Mesenchymal stem cell (in vitro differentiated cells and primary cell): ENCODE measurements at regions not wholly inside any gene's neighbourhood (a gene's known extent, or its start where the extent isn't known, plus 50 kb on each side); places are given as distances from the start of the nearest gene placed in this dataset.

Source experiments
- DNase-seq: peaks from one replicate; pipeline ENCODE4 v3.0.0-alpha.2; 2013
- H2AFZ ChIP-seq: one replicate; pipeline ENCODE4 v1.6.1; 2013; ENCODE audit warnings: low read depth, mild to moderate bottlenecking, control low read depth, inconsistent platforms, low read length, moderate library complexity
- H2AK5ac ChIP-seq: 2 replicates; pipeline ENCODE4 v1.6.1; 2013; ENCODE audit warnings: low read length, moderate library complexity, mild to moderate bottlenecking, inconsistent platforms; ENCODE audit not compliant: severe bottlenecking
- H2BK120ac ChIP-seq: one replicate; pipeline ENCODE4 v1.6.1; 2013; ENCODE audit warnings: low read depth, mild to moderate bottlenecking, inconsistent platforms, low read length, moderate library complexity
- H2BK12ac ChIP-seq, 2 experiments: one replicate each; pipeline ENCODE4 v1.6.1; 2013; ENCODE audit warnings: inconsistent platforms in 2 of 2, low read length in 2 of 2, mild to moderate bottlenecking in 2 of 2, moderate library complexity in 2 of 2, control low read depth in 1 of 2
- H2BK15ac ChIP-seq: one replicate; pipeline ENCODE4 v1.6.1; 2013; ENCODE audit warnings: mild to moderate bottlenecking, low read depth, inconsistent platforms; ENCODE audit not compliant: poor library complexity, severe bottlenecking
- H2BK5ac ChIP-seq: 2 replicates; pipeline ENCODE4 v1.6.1; 2013; ENCODE audit warnings: low read depth, mild to moderate bottlenecking, low read length, control low read depth, inconsistent platforms; ENCODE audit not compliant: poor library complexity, severe bottlenecking
- H3K14ac ChIP-seq, 2 experiments: one replicate each; pipeline ENCODE4 v1.6.1; 2013; ENCODE audit warnings: inconsistent platforms in 2 of 2, low read length in 2 of 2, control low read depth in 1 of 2, mild to moderate bottlenecking in 1 of 2, moderate library complexity in 1 of 2
- H3K18ac ChIP-seq, 2 experiments: one replicate each; pipeline ENCODE4 v1.6.1; 2013; ENCODE audit warnings: inconsistent platforms in 2 of 2, low read length in 2 of 2, control low read depth in 1 of 2, low read depth in 1 of 2, mild to moderate bottlenecking in 1 of 2
- H3K23ac ChIP-seq, 2 experiments: one replicate each; pipeline ENCODE4 v1.6.1; 2013; ENCODE audit warnings: inconsistent platforms in 2 of 2, low read length in 2 of 2, mild to moderate bottlenecking in 2 of 2, moderate library complexity in 2 of 2, control low read depth in 1 of 2
- H3K27ac ChIP-seq: 2 replicates; pipeline ENCODE4 v1.5.1; 2013; ENCODE audit warnings: mild to moderate bottlenecking, moderate library complexity, low read length, control low read depth, inconsistent platforms; ENCODE audit not compliant: poor library complexity, severe bottlenecking
- H3K27me3 ChIP-seq, 2 experiments: 2 replicates each; pipeline versions ENCODE4 v1.6.1 to v1.7.0; 2013; ENCODE audit warnings: low read length in 2 of 2, mild to moderate bottlenecking in 2 of 2, moderate library complexity in 2 of 2, control low read depth in 1 of 2, inconsistent platforms in 1 of 2; ENCODE audit not compliant: control insufficient read depth in 1 of 2, insufficient read depth in 1 of 2
- H3K36me3 ChIP-seq, 2 experiments: 2 replicates each; pipeline versions ENCODE4 v1.6.1 to v1.7.0; 2013; ENCODE audit warnings: low read length in 2 of 2, control low read depth in 1 of 2, inconsistent platforms in 1 of 2, low read depth in 1 of 2, mild to moderate bottlenecking in 1 of 2; ENCODE audit not compliant: insufficient read depth in 2 of 2, control insufficient read depth in 1 of 2
- H3K4ac ChIP-seq, 2 experiments: one replicate each; pipeline ENCODE4 v1.6.1; 2013; ENCODE audit warnings: inconsistent platforms in 2 of 2, low read length in 2 of 2, mild to moderate bottlenecking in 2 of 2, moderate library complexity in 2 of 2, control low read depth in 1 of 2, low read depth in 1 of 2
- H3K4me1 ChIP-seq: 2 replicates; pipeline ENCODE4 v1.6.1; 2013; ENCODE audit warnings: low read depth, low read length, control low read depth; ENCODE audit not compliant: control insufficient read depth, insufficient read depth
- H3K4me2 ChIP-seq: 2 replicates; pipeline ENCODE4 v1.6.1; 2013; ENCODE audit warnings: low read length, mild to moderate bottlenecking, inconsistent platforms; ENCODE audit not compliant: poor library complexity, severe bottlenecking
- H3K4me3 ChIP-seq, 2 experiments: 2 replicates each; pipeline versions ENCODE4 v1.5.1 to v1.7.0; 2013; ENCODE audit warnings: low read length in 2 of 2, mild to moderate bottlenecking in 2 of 2, control low read depth in 1 of 2, low read depth in 1 of 2; ENCODE audit not compliant: insufficient read depth in 1 of 2
- H3K79me1 ChIP-seq: replicated peaks from 2 replicates; pipeline ENCODE4 v1.6.1; 2013; ENCODE audit warnings: mild to moderate bottlenecking, control low read depth, low read length, inconsistent platforms; ENCODE audit not compliant: poor library complexity, severe bottlenecking
- H3K9ac ChIP-seq: 2 replicates; pipeline ENCODE4 v1.7.0; 2013; ENCODE audit warnings: mild to moderate bottlenecking, low read length, moderate library complexity
- H3K9me3 ChIP-seq: 2 replicates; pipeline ENCODE4 v1.7.0; 2013; ENCODE audit warnings: mild to moderate bottlenecking, low read length; ENCODE audit not compliant: control insufficient read depth
- H4K8ac ChIP-seq: one replicate; pipeline ENCODE4 v1.6.1; 2013; ENCODE audit warnings: inconsistent platforms, mild to moderate bottlenecking, low read length, moderate library complexity
- H4K91ac ChIP-seq: one replicate; pipeline ENCODE4 v1.6.1; 2013; ENCODE audit warnings: mild to moderate bottlenecking, low read length, inconsistent platforms
- WGBS: methylation state at CpG from one replicate; pipeline ENCODE4 v1.1.7; 2013; ENCODE audit warnings: mixed read lengths; 5-methylcytosine and 5-hydroxymethylcytosine counted together

DNA sequence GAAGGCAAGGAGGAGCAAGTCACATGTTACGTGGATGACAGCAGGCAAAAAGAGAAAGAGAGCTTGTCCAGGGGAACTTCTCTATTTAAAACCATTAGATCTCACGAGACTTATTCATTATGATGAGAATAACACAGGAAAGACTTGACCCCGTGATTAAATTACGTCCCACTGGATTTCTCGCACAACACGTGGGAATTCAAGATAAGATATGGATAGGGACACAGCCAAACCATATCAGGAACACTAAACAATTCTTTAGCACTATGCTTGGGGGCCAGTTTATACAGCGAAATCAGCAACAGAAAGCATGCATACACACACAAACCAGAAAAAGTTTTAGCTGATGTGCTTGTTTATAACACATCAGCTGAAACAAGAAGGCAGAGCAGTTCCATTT lies 704.2 kb downstream of the OTOL1 start:
- Histone ChIP-seq H3K36me3 (no peaks in the 10 kb centered on the region), H2AFZ (no peak overlapping the region), H2BK120ac (no peak overlapping the region), H4K8ac (no peak overlapping the region), H3K23ac (no peak overlapping the region), H3K14ac (no peak overlapping the region), H3K9me3 (no peaks in the 10 kb centered on the region), H3K4ac (no peak overlapping the region), H3K27me3 (no peaks in the 10 kb centered on the region), H3K4me3 (no peak overlapping the region), H3K18ac (no peak overlapping the region), H2BK5ac (no peak overlapping the region), H3K4me2 (no peak overlapping the region), H3K27ac (no peak overlapping the region), H4K91ac (no peak overlapping the region), H3K4me1 (no peaks in the 10 kb centered on the region), H2AK5ac (no peak overlapping the region), H3K79me1 (no peaks in the 10 kb centered on the region), H3K9ac (no peak overlapping the region), H2BK15ac (no peak overlapping the region), H2BK12ac (no peak overlapping the region)
- 84% methylated on average over 7 of the region's 7 CpGs for WGBS
- DNase-seq = no peak

- no peak overlapping the region for H2BK12ac ChIP-seq
- H3K79me1 ChIP-seq = no peaks in the 10 kb centered on the region
- DNase-seq = no peak
- no peak overlapping the region for H3K23ac ChIP-seq
- no peak overlapping the region for H2AK5ac ChIP-seq
- no peak overlapping the region for H3K4ac ChIP-seq
- H2AFZ ChIP-seq = no peak overlapping the region
- no peaks in the 10 kb centered on the region for H3K36me3 ChIP-seq
- H3K14ac ChIP-seq = no peak overlapping the region
- H3K27ac ChIP-seq = no peak overlapping the region
- H3K4me3 ChIP-seq = no peak overlapping the region
- no CpG with 5 or more reads among the region's 1 CpG for WGBS
- H3K9me3 ChIP-seq = no peaks in the 10 kb centered on the region
- no peak overlapping the region for H3K9ac ChIP-seq
- H2BK120ac ChIP-seq = no peak overlapping the region
- no peak overlapping the region for H3K4me2 ChIP-seq
- no peak overlapping the region for H4K8ac ChIP-seq
- H3K27me3 ChIP-seq = no peaks in the 10 kb centered on the region
- H3K18ac ChIP-seq = no peak overlapping the region
- H2BK5ac ChIP-seq = no peak overlapping the region
- H3K4me1 ChIP-seq = no peaks in the 10 kb centered on the region
- H4K91ac ChIP-seq = no peak overlapping the region
- H2BK15ac ChIP-seq = no peak overlapping the region
These were observed 710.0 kb downstream of the OTOL1 start for GRCh38 chr3:162206648-162207047.

- H3K36me3 ChIP-seq = no peaks in the 10 kb centered on the region
- no peaks in the 10 kb centered on the region for H3K9me3 ChIP-seq
- DNase-seq = no peak
- no peaks in the 10 kb centered on the region for H3K4me1 ChIP-seq
- H4K8ac ChIP-seq = no peak overlapping the region
- no peak overlapping the region for H2BK12ac ChIP-seq
- no peak overlapping the region for H2BK120ac ChIP-seq
- H2BK15ac ChIP-seq = no peak overlapping the region
- H3K79me1 ChIP-seq = no peaks in the 10 kb centered on the region
- no peak overlapping the region for H3K23ac ChIP-seq
- H3K4me2 ChIP-seq = no peak overlapping the region
- no peak overlapping the region for H3K27ac ChIP-seq
- no peak overlapping the region for H3K14ac ChIP-seq
- no peak overlapping the region for H2BK5ac ChIP-seq
- no peak overlapping the region for H3K4me3 ChIP-seq
- H4K91ac ChIP-seq = no peak overlapping the region
- H3K27me3 ChIP-seq = no peaks in the 10 kb centered on the region
- no peak overlapping the region for H3K4ac ChIP-seq
- H3K9ac ChIP-seq = no peak overlapping the region
- H2AK5ac ChIP-seq = no peak overlapping the region
- H3K18ac ChIP-seq = no peak overlapping the region
- no peak overlapping the region for H2AFZ ChIP-seq
These were observed 714.9 kb downstream of the OTOL1 start for GRCh38 chr3:162211470-162211869.

GRCh38 chr3:162213196-162213595 lies 716.6 kb downstream of the OTOL1 start:
- DNase-seq = no peak
- 100% methylated on average over 1 of the region's 2 CpGs for WGBS
- no peaks in the 10 kb centered on the region for H3K36me3 ChIP-seq
- no peak overlapping the region for H2AK5ac ChIP-seq
- no peak overlapping the region for H3K27ac ChIP-seq
- H2BK120ac ChIP-seq = no peak overlapping the region
- no peak overlapping the region for H3K23ac ChIP-seq
- H4K8ac ChIP-seq = no peak overlapping the region
- no peaks in the 10 kb centered on the region for H3K4me1 ChIP-seq
- H3K4ac ChIP-seq = no peak overlapping the region
- H3K9ac ChIP-seq = no peak overlapping the region
- no peak overlapping the region for H3K18ac ChIP-seq
- H3K4me2 ChIP-seq = no peak overlapping the region
- H4K91ac ChIP-seq = no peak overlapping the region
- H2AFZ ChIP-seq = no peak overlapping the region
- H3K14ac ChIP-seq = no peak overlapping the region
- H2BK5ac ChIP-seq = no peak overlapping the region
- no peaks in the 10 kb centered on the region for H3K27me3 ChIP-seq
- no peak overlapping the region for H2BK12ac ChIP-seq
- no peak overlapping the region for H2BK15ac ChIP-seq
- no peak overlapping the region for H3K4me3 ChIP-seq
- H3K79me1 ChIP-seq = no peaks in the 10 kb centered on the region
- no peaks in the 10 kb centered on the region for H3K9me3 ChIP-seq
